HG03342 (cell line): ENCODE measurements at regions not wholly inside any gene's neighbourhood (a gene's known extent, or its start where the extent isn't known, plus 50 kb on each side); places are given as distances from the start of the nearest gene placed in this dataset.
"Not testable (repeated sequence)": the region's sequence is repeated elsewhere in the genome, so short reads cannot be mapped to it uniquely, and the experiment has no call there.

ENCODE experiments used
- ATAC-seq: cut with Tn5 transposase; IDR thresholded peaks from one replicate; pipeline ENCODE4 v1.9.1; 2021; ENCODE audit warnings: mild to moderate bottlenecking, moderate library complexity; ENCODE audit not compliant: unreplicated experiment

GRCh38 chr5:164251781-164252180, 746.4 kb downstream of the MAT2B start:
- ATAC-seq, result not testable (repeated sequence)

GRCh38 chr5:164253764-164254163, 748.3 kb downstream of the MAT2B start:
- ATAC-seq, result no peak

DNA sequence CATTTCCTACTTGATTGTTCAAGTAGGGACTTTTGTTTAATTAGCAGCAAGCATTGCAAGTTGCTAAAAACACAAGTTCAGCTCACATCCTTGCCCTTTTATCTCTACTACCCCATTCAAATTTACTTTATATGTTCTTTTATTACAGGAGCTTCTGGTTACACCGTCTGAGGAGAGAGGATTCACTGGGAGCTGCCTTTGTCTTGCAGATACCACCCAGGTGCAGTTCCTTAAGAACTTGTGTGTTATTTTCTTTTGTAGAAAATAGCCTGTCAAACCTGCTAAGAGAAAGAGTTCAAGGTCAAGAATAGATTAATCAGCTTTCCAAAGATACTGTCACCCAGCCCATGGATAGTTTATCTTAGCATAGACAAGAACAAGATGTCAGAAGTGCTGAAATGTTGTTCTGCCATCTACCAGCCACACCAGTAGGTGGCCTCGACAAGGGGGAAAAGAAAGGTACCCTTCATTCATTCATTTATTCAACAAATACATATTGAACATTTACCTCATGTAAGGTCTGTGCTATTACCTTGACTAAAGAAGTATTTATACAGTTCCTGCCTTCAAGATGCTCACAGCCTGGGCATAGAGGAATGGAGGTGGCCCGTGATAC, 750.3 kb downstream of the MAT2B start:
- no peak for ATAC-seq

DNA sequence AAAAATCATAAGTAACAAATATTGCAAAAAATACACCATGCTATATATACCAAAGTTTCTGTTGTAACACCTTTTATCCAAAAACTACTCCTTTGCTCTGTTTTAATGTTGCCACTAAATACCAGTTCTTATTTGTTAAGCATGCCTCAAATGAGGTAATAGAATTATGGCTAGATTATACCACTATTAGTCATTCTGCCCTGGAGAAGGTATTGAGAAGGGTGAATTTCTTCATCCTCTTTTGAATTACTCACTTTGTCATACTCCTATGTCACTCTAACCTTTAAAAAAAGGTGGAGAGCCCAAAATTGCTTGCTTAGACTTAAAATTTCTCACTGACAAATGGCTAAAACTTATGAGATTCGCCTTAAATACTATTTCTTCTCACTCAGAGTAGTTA, 750.9 kb downstream of the MAT2B start:
- ATAC-seq, result no peak

- ATAC-seq, result no peak
These were observed 751.5 kb downstream of the MAT2B start for GRCh38 chr5:164256954-164257353.

DNA sequence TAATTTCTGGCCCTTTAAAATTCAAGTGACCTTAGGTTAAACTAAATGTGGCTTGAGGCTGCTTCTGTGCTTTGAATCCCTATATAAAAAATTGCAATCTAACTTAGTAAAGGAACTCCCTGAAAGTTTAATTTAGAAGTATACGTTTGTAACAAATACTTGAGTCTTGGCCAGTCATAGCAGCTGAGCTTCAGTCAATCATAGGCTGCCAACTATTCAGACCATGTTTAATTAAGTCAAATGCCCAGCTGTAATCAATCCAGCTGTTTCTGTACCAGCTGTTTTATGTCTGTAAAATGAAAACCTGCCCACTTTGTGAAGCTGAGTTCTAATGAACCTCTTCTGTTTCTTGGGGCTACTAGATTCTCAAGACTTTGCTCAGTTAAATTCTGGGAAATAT, 760.1 kb downstream of the MAT2B start:
- ATAC-seq, result no peak

DNA sequence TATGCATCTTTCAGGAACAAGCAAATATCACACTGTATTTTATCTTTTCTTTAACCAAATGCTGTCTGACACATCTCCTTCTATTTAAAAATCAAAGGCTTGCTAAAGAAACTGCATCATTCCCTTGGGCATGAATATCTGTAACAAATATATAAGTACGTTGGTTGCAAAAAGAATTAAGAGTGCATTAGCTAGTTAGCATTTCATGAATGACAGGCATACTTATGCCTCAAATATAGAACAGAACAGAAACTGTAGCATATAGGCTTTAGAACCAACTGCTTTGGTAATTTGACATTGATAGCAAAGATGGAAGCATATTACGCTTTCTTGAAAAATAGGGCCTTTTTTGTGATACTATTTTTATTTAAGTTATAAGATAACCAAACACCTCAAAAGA, 761.2 kb downstream of the MAT2B start:
- no peak for ATAC-seq

DNA sequence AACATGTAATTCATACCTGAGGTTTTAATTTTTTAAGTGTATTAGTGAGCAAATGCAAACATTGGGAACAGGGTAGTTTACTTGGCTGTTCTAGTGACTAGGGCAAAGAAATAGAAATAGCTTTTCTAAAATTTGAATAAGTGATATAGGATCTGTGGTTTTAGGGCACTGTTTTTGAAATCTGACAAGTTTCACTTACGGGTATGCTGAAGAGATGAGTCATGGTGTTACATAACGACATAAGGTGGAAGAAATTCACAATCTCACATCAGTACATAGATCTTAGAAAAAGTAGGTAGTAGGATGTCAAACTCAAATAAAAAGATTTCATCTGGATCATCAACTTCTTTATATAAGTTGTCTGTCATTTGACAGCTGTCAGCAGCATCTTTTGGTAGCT, 772.3 kb downstream of the MAT2B start:
- ATAC-seq, result peak; percentile 52

DNA sequence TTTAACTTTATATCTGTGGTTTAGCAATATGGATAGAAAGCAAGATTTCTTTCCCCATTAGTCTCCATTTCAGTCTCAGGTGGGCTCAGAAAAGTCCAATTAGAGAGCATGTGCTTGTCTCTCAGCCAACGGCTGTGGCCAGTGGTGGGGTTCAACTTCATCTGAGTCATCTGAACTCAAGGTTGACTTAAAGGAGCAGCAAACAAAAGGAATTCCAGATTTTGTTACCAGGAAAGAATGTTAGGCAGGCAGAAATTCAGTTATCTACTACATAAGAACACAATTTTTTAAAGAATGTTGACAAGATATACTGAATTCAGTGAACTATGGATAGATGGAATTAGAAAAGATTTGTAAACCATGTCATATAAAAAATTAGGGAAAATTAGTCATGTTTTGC, 784.1 kb downstream of the MAT2B start:
- no peak for ATAC-seq

GRCh38 chr5:164296603-164297080, 791.2 kb downstream of the MAT2B start:
- ATAC-seq, result no peak

DNA sequence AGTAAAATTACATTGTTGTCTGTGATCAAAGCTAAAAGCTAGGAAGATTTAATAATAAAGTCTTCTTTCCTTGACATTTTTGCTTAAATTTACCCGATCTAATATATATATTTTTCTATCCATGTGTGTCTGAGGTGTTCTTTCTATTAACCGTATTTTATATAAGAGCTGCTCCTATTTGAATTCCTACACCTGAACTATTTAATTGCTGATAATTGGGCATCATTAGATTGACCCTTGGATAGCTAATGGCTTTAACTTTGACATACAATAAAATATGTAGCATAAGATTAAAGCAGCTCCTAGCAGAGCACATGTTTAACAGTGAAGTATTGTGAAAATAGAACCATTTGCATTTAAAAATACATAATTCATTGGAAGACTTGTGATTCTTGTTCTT, 792.7 kb downstream of the MAT2B start:
- ATAC-seq, result no peak

DNA sequence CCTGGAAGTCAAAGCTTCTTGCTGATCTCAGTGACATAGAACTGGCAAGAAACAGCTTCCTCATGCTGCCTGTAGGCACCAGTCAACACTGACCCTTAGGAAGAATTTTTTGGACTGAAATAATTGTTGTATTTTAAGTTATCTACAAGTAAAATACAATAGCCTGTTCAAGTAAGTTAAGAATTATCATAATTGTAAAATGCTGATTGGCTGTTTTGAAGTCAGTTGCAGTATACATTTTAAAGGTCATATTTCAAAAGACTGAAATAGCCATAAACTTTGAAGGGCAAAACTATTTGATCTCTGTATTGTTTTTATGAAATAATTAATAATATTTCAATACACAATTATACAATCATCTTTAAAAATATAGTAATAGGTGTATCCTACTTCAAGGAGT, 794.9 kb downstream of the MAT2B start:
- no peak for ATAC-seq

DNA sequence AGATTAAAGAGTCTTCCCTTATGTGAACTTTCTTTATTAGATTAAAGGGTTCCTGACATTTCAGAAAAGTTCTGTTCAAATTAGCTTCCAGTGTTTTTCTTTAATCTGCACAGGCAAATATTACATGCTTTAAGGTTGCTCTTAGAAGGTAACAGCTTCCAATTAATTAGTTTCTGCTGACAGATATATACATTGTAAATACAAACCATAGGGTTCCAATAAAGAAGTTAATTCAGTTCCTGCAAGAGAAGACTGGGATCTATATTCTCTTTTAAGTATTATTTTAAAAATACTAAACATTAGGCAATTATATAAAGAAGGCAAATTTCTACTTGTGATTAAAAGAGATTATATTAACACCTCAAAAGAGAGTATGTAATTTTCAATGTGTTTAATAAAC, 795.7 kb downstream of the MAT2B start:
- ATAC-seq, result no peak

- ATAC-seq, result no peak
These were observed 796.3 kb downstream of the MAT2B start for GRCh38 chr5:164301708-164302107.

- no peak for ATAC-seq
These were observed 797.3 kb downstream of the MAT2B start for GRCh38 chr5:164302533-164303235.

DNA sequence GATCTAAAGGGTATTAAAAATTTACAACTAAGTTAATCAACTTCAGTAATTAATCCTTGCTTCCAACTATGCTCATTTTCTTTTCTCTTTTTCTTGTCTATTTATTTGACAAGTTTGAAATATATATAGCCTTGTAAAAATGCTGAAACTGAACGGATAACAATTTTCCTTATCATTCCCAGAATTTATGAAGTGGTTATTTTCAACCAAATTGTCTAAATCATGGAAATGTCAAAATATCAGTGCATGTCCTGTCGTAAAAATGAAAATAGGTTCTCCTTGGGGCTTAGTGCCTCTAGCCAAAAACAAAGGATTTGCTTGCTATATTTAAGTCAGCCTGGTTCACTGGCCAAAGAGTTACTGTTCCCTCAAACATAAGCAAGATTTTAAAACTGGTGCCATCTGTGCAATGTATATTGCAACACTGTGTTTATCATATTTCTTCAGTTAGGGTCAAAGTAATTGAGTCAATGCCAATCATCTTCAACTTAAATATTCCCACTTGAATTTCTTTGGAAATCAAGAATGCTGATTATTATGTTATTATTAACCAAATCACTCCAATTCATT, 798.3 kb downstream of the MAT2B start:
- no peak for ATAC-seq

GRCh38 chr5:164306662-164307061, 801.2 kb downstream of the MAT2B start:
- ATAC-seq, result no peak

GRCh38 chr5:164312801-164313200, 807.4 kb downstream of the MAT2B start:
- no peak for ATAC-seq

- no peak for ATAC-seq
These were observed 812.3 kb downstream of the MAT2B start for GRCh38 chr5:164317676-164318075.

DNA sequence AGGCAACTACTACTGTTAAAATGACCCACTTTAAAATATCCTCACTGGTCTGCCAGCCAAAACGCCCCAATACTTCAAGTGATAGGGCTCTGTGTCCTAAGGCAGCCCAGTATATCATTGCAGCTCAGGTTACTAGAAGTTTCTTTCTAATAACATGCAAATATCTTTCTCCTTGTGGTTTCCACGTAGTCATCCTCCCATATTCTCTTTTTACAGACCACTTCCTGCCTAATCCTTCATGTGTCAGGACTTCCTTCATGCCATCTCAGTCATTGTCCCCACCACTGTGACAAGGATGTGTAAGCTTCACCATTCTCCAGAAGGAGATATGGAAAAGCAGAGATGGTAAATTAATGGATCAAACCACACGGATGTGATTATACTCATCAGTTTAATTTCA, 813.7 kb downstream of the MAT2B start:
- no peak for ATAC-seq

GRCh38 chr5:164324239-164324638, 818.8 kb downstream of the MAT2B start:
- ATAC-seq, result no peak

DNA sequence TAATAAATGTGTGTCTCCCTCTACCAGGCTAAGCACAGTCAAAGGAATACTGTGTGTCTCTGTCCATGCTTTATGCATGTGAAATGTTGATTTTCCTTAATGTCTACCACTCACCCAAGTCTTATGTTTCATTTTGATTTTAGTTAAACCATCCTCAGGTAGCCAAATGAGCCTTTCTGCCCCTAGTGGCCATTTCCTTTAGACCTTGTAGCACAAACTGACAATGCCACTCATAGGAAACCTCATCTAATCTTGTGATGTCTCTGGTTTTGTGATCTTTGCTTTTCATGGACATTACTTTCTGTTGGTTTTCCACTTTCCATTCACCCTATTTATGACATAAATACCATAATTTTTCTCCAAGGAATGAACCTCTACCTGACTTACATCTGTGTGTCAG, 820.8 kb downstream of the MAT2B start:
- ATAC-seq, result peak; percentile 76
